Prostate gland (tissue), 2 donors: ENCODE measurements at regions not wholly inside any gene's neighbourhood (a gene's known extent, or its start where the extent isn't known, plus 50 kb on each side); places are given as distances from the start of the nearest gene placed in this dataset.

Experiments
- POLR2AphosphoS5 ChIP-seq: sonication (generic); formaldehyde crosslinking; IDR thresholded peaks from one replicate; pipeline ENCODE4 v1.6.1; 2017; ENCODE audit warnings: antibody characterized with exemption
- TF ChIP-seq, protein P1 (sequence below), 4 experiments: fragments of 200-600 bp in 2 of 4; fragments of 450-650 bp in 2 of 4; sonication (generic) in 2 of 4; IDR thresholded peaks; 1 replicate in 3 of 4; 2 replicates in 1 of 4; pipeline ENCODE4 v1.5.1; 2016 to 2019; ENCODE audit warnings: antibody characterized with exemption in 4 of 4, mild to moderate bottlenecking in 2 of 4, moderate library complexity in 2 of 4

DNA sequence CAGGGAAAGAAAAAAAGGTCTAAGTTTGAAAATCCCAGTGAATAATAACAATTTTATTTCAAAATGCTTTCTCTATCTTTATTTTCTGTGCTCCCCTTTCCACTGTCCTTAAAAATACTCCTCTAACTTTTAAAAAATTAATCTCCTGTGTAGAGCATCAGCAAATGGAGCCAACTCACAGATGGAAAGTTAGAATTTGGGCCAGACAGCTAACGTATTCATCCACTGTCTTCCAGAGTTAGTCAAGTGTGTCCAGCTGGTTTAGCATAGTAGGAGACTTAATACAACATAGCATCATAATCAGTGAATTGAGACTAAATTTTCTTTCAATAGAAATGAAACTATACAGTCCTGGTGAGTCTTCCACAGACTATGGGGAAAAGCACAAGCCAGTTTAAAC, 419.0 kb upstream of the LRRC7 start:
- TF ChIP-seq, protein P1, sequence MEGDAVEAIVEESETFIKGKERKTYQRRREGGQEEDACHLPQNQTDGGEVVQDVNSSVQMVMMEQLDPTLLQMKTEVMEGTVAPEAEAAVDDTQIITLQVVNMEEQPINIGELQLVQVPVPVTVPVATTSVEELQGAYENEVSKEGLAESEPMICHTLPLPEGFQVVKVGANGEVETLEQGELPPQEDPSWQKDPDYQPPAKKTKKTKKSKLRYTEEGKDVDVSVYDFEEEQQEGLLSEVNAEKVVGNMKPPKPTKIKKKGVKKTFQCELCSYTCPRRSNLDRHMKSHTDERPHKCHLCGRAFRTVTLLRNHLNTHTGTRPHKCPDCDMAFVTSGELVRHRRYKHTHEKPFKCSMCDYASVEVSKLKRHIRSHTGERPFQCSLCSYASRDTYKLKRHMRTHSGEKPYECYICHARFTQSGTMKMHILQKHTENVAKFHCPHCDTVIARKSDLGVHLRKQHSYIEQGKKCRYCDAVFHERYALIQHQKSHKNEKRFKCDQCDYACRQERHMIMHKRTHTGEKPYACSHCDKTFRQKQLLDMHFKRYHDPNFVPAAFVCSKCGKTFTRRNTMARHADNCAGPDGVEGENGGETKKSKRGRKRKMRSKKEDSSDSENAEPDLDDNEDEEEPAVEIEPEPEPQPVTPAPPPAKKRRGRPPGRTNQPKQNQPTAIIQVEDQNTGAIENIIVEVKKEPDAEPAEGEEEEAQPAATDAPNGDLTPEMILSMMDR (IDR thresholded peaks at IDR 0.05) = no peak
- TF ChIP-seq POLR2AphosphoS5 = no peak
